Neural cell (in vitro differentiated cells): ENCODE measurements at regions not wholly inside any gene's neighbourhood (a gene's known extent, or its start where the extent isn't known, plus 50 kb on each side); places are given as distances from the start of the nearest gene placed in this dataset.

Experiments
- H2AFZ ChIP-seq: fragments of 200-600, 300-800 bp; sonication (generic), shearing (Covaris generic); 2 replicates; pipeline ENCODE4 v1.6.0; 2014; ENCODE audit warnings: low read depth, mild to moderate bottlenecking, antibody characterized with exemption, low read length, moderate library complexity
- H3F3A ChIP-seq: fragments of 200-600 bp; shearing (Covaris generic); 2 replicates; pipeline ENCODE4 v1.6.1; 2016; ENCODE audit warnings: mild to moderate bottlenecking, moderate library complexity, mixed read lengths, antibody characterized with exemption, low read length; ENCODE audit not compliant: insufficient read depth, poor library complexity, severe bottlenecking
- H3K27ac ChIP-seq: fragments of 200-600, 300-800 bp; sonication (generic), shearing (Covaris generic); 2 replicates; pipeline ENCODE4 v1.5.1; 2014; ENCODE audit warnings: mild to moderate bottlenecking, low read length, moderate library complexity
- H3K27me3 ChIP-seq: fragments of 300-800, 200-600 bp; sonication (generic), shearing (Covaris generic); 2 replicates; pipeline ENCODE4 v1.6.0; 2014; ENCODE audit warnings: mild to moderate bottlenecking, low read depth, low read length, moderate library complexity; ENCODE audit not compliant: insufficient read depth
- H3K36me3 ChIP-seq: fragments of 300-800, 200-600 bp; sonication (generic), shearing (Covaris generic); 2 replicates; pipeline ENCODE4 v1.5.1; 2014; ENCODE audit warnings: mild to moderate bottlenecking, antibody characterized with exemption, low read length, moderate library complexity; ENCODE audit not compliant: insufficient read depth
- H3K4me2 ChIP-seq: fragments of 300-800, 200-600 bp; sonication (generic), shearing (Covaris generic); 2 replicates; pipeline ENCODE4 v1.6.0; 2014; ENCODE audit warnings: mild to moderate bottlenecking, low read length
- H3K4me3 ChIP-seq: fragments of 300-800, 200-600 bp; sonication (generic), shearing (Covaris generic); 2 replicates; pipeline ENCODE4 v1.5.1; 2014; ENCODE audit warnings: mild to moderate bottlenecking, low read length, moderate library complexity
- H3K79me2 ChIP-seq: fragments of 200-600 bp; shearing (Covaris generic); replicated peaks from 2 replicates; pipeline ENCODE4 v1.6.0; 2014; ENCODE audit warnings: mild to moderate bottlenecking, low read length, moderate library complexity; ENCODE audit not compliant: insufficient read depth
- H3K9ac ChIP-seq: fragments of 300-800, 200-600 bp; sonication (generic), shearing (Covaris generic); 2 replicates; pipeline ENCODE4 v1.6.1; 2016; ENCODE audit warnings: mild to moderate bottlenecking, low read length, mixed read lengths
- H3K9me2 ChIP-seq: fragments of 200-600 bp; shearing (Covaris generic); 2 replicates; pipeline ENCODE4 v1.6.1; 2016; ENCODE audit warnings: mild to moderate bottlenecking, low read length, mixed read lengths; ENCODE audit not compliant: insufficient read depth
- H3K9me3 ChIP-seq: fragments of 200-600, 300-800 bp; sonication (generic), shearing (Covaris generic); 2 replicates; pipeline ENCODE4 v1.6.1; 2016; ENCODE audit warnings: mild to moderate bottlenecking, mixed run types, low read length, moderate library complexity, mixed read lengths
- H4K20me1 ChIP-seq: fragments of 200-600 bp; shearing (Covaris generic); 2 replicates; pipeline ENCODE4 v1.6.1; 2016; ENCODE audit warnings: mild to moderate bottlenecking, mixed run types; ENCODE audit not compliant: insufficient read depth
- EP300 ChIP-seq: fragments of 450-650 bp; conservative IDR thresholded peaks from 2 replicates; pipeline ENCODE4 v1.6.1; 2014; ENCODE audit warnings: antibody characterized with exemption, mild to moderate bottlenecking, moderate library complexity; ENCODE audit not compliant: poor library complexity, severe bottlenecking
- EZH2 ChIP-seq: fragments of 200-600, 300-800 bp; shearing (Covaris generic), sonication (generic); IDR thresholded peaks from 2 replicates; pipeline ENCODE4 v1.6.1; 2014; ENCODE audit warnings: antibody characterized with exemption, low read length, borderline replicate concordance, mild to moderate bottlenecking; ENCODE audit not compliant: insufficient read depth, poor library complexity, severe bottlenecking
- MXI1 ChIP-seq: fragments of 450-650 bp; conservative IDR thresholded peaks from 2 replicates; pipeline ENCODE4 v1.6.1; 2014; ENCODE audit warnings: antibody characterized with exemption, mild to moderate bottlenecking; ENCODE audit not compliant: poor library complexity, severe bottlenecking
- POLR2AphosphoS5 ChIP-seq: IDR thresholded peaks from 2 replicates; pipeline ENCODE4 v1.6.1; 2012
- RAD21 ChIP-seq: fragments of 450-650 bp; conservative IDR thresholded peaks from 2 replicates; pipeline ENCODE4 v1.6.1; 2014; ENCODE audit warnings: antibody characterized with exemption, mild to moderate bottlenecking, moderate library complexity
- SMC3 ChIP-seq: fragments of 450-650 bp; conservative IDR thresholded peaks from 2 replicates; pipeline ENCODE4 v1.6.1; 2014; ENCODE audit warnings: antibody characterized with exemption, mild to moderate bottlenecking, moderate library complexity; ENCODE audit not compliant: poor library complexity
- TAF1 ChIP-seq: IDR thresholded peaks from 2 replicates; pipeline ENCODE4 v1.6.1; 2012; ENCODE audit warnings: low read depth
- TF ChIP-seq, protein P1 (sequence below): fragments of 450-650 bp; IDR thresholded peaks from 2 replicates; pipeline ENCODE4 v1.5.1; 2014; ENCODE audit warnings: antibody characterized with exemption, mild to moderate bottlenecking, moderate library complexity; ENCODE audit not compliant: poor library complexity, severe bottlenecking
- TF ChIP-seq, protein P2 (sequence below): IDR thresholded peaks from 2 replicates; pipeline ENCODE4 v1.6.1; 2012; ENCODE audit warnings: borderline replicate concordance

DNA sequence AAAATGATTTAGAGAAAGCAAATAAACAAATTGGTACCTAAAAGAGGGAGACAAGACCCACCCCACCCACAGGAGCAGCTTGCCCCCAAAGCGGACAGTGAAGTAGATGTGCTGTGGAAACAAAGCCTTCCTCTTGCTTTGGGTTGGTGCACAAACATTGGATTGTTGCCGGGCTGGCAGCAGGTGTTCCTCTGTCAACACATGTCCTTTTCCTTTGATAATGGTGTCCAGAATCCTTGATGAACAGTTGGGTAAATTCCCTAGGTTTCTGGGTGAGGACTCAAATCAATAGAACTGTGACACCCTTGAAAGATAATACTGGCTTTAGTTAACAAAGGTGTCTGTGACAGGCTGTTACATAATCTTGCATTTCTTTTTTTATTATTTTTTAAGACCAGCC is 311.8 kb downstream of the SPRY2 start:
- no peaks in the 10 kb centered on the region for H3K9me3 ChIP-seq
- no peak overlapping the region for H3K4me3 ChIP-seq
- no peaks in the 10 kb centered on the region for H4K20me1 ChIP-seq
- TF ChIP-seq, protein P1, sequence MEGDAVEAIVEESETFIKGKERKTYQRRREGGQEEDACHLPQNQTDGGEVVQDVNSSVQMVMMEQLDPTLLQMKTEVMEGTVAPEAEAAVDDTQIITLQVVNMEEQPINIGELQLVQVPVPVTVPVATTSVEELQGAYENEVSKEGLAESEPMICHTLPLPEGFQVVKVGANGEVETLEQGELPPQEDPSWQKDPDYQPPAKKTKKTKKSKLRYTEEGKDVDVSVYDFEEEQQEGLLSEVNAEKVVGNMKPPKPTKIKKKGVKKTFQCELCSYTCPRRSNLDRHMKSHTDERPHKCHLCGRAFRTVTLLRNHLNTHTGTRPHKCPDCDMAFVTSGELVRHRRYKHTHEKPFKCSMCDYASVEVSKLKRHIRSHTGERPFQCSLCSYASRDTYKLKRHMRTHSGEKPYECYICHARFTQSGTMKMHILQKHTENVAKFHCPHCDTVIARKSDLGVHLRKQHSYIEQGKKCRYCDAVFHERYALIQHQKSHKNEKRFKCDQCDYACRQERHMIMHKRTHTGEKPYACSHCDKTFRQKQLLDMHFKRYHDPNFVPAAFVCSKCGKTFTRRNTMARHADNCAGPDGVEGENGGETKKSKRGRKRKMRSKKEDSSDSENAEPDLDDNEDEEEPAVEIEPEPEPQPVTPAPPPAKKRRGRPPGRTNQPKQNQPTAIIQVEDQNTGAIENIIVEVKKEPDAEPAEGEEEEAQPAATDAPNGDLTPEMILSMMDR, result no peak
- no peak for TF ChIP-seq TAF1
- no peak for TF ChIP-seq SMC3
- TF ChIP-seq EP300, result no peak
- no peak for TF ChIP-seq RAD21
- no peak for TF ChIP-seq MXI1
- no peak for TF ChIP-seq EZH2
- TF ChIP-seq POLR2AphosphoS5, result no peak
- TF ChIP-seq, protein P2, sequence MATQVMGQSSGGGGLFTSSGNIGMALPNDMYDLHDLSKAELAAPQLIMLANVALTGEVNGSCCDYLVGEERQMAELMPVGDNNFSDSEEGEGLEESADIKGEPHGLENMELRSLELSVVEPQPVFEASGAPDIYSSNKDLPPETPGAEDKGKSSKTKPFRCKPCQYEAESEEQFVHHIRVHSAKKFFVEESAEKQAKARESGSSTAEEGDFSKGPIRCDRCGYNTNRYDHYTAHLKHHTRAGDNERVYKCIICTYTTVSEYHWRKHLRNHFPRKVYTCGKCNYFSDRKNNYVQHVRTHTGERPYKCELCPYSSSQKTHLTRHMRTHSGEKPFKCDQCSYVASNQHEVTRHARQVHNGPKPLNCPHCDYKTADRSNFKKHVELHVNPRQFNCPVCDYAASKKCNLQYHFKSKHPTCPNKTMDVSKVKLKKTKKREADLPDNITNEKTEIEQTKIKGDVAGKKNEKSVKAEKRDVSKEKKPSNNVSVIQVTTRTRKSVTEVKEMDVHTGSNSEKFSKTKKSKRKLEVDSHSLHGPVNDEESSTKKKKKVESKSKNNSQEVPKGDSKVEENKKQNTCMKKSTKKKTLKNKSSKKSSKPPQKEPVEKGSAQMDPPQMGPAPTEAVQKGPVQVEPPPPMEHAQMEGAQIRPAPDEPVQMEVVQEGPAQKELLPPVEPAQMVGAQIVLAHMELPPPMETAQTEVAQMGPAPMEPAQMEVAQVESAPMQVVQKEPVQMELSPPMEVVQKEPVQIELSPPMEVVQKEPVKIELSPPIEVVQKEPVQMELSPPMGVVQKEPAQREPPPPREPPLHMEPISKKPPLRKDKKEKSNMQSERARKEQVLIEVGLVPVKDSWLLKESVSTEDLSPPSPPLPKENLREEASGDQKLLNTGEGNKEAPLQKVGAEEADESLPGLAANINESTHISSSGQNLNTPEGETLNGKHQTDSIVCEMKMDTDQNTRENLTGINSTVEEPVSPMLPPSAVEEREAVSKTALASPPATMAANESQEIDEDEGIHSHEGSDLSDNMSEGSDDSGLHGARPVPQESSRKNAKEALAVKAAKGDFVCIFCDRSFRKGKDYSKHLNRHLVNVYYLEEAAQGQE, result no peak
- no peaks in the 10 kb centered on the region for H3K79me2 ChIP-seq
- no peak overlapping the region for H3K4me2 ChIP-seq
- no peak overlapping the region for H3K9ac ChIP-seq
- H3K9me2 ChIP-seq, result no peaks in the 10 kb centered on the region
- no peaks in the 10 kb centered on the region for H3K36me3 ChIP-seq
- no peaks in the 10 kb centered on the region for H3F3A ChIP-seq
- H3K27ac ChIP-seq, result no peak overlapping the region
- H3K27me3 ChIP-seq, result no peaks in the 10 kb centered on the region
- no peak overlapping the region for H2AFZ ChIP-seq

DNA sequence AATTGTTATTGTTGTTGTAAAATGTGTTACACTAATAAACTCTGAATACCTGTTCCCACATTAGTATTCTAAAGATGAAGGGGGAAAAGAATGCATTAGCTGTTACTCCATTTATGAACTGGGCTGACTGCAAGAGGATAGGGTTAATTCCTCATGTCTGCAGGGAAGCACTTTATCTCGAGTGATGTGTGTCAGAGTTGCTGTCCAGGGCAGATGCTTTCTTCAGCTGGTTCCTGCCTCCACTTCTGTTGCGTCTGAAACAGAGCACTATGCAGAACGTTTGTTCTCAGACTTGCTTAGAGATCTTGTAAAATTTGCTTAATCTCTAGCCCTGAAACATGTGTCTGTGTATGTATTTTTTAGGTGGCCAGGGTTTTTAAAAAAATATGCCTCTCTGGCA is 318.8 kb downstream of the SPRY2 start:
- Histone ChIP-seq H3K9me3 (no peaks in the 10 kb centered on the region), H3K4me2 (no peak overlapping the region), H3K27ac (no peak overlapping the region)

More for the DNA sequence above, 318.8 kb downstream of the SPRY2 start:
- Histone ChIP-seq H4K20me1 (no peaks in the 10 kb centered on the region), H3K27me3 (no peaks in the 10 kb centered on the region), H3K36me3 (no peaks in the 10 kb centered on the region), H3K79me2 (no peaks in the 10 kb centered on the region), H3F3A (no peaks in the 10 kb centered on the region), H3K9ac (no peak overlapping the region), H2AFZ (no peak overlapping the region), H3K4me3 (no peak overlapping the region), H3K9me2 (no peaks in the 10 kb centered on the region)
- TF ChIP-seq POLR2AphosphoS5 (no peak), RAD21 (no peak), SMC3 (no peak), EZH2 (no peak), EP300 (no peak), TAF1 (no peak), MXI1 (no peak)
- TF ChIP-seq, protein P2, result no peak
- TF ChIP-seq, protein P1, result no peak
